ENCODE measurements at regions not wholly inside any gene's neighbourhood (a gene's known extent, or its start where the extent isn't known, plus 50 kb on each side); places are given as distances from the start of the nearest gene placed in this dataset.
"Not testable (repeated sequence)": the region's sequence is repeated elsewhere in the genome, so short reads cannot be mapped to it uniquely, and the experiment has no call there.

- no peaks in the 10 kb centered on the region for H3K4me1 Mint-ChIP-seq
- H3K9me3 Mint-ChIP-seq, result peaks cover 21% of the 10 kb centered on the region
- DNase-seq (ENCODE audit: low spot score in 2 of 2), result no peak
- no peaks in the 10 kb centered on the region for H3K27me3 Mint-ChIP-seq
- no peak overlapping the region for H3K27ac Mint-ChIP-seq (ENCODE audit: low read depth)
- H3K4me3 Mint-ChIP-seq, result no peak overlapping the region
- ATAC-seq (replicated peaks; ENCODE audit: extremely low read depth, poor library complexity, severe bottlenecking), result no peak
- H3K36me3 Mint-ChIP-seq (ENCODE audit: insufficient read depth), result no peaks in the 10 kb centered on the region
These were observed 891.1 kb upstream of the AUTS2 start for GRCh38 chr7:68707159-68707558.

- ATAC-seq (replicated peaks; ENCODE audit: extremely low read depth, poor library complexity, severe bottlenecking) (no peak), DNase-seq (ENCODE audit: low spot score in 2 of 2) (no peak)
- H3K9me3 Mint-ChIP-seq, result peaks cover 21% of the 10 kb centered on the region
- H3K27ac Mint-ChIP-seq (ENCODE audit: low read depth), result no peak overlapping the region
- no peaks in the 10 kb centered on the region for H3K27me3 Mint-ChIP-seq
- no peaks in the 10 kb centered on the region for H3K4me1 Mint-ChIP-seq
- no peaks in the 10 kb centered on the region for H3K36me3 Mint-ChIP-seq (ENCODE audit: insufficient read depth)
- no peak overlapping the region for H3K4me3 Mint-ChIP-seq
These were observed 890.3 kb upstream of the AUTS2 start for GRCh38 chr7:68707958-68708357.

GRCh38 chr7:68712956-68713495 is 885.2 kb upstream of the AUTS2 start:
- no peaks in the 10 kb centered on the region for H3K27me3 Mint-ChIP-seq
- H3K4me1 Mint-ChIP-seq, result no peaks in the 10 kb centered on the region
- no peaks in the 10 kb centered on the region for H3K36me3 Mint-ChIP-seq (ENCODE audit: insufficient read depth)
- H3K9me3 Mint-ChIP-seq, result peaks cover 11% of the 10 kb centered on the region
- ATAC-seq (replicated peaks; ENCODE audit: extremely low read depth, poor library complexity, severe bottlenecking) (no peak), DNase-seq (ENCODE audit: low spot score in 2 of 2) (no peak)
- no peak overlapping the region for H3K27ac Mint-ChIP-seq (ENCODE audit: low read depth)
- H3K4me3 Mint-ChIP-seq, result no peak overlapping the region

GRCh38 chr7:68714135-68714534 is 884.1 kb upstream of the AUTS2 start:
- not testable (repeated sequence) for H3K9me3 Mint-ChIP-seq; ATAC-seq (replicated peaks; ENCODE audit: extremely low read depth, poor library complexity, severe bottlenecking); H3K4me3 Mint-ChIP-seq; H3K27ac Mint-ChIP-seq (ENCODE audit: low read depth); DNase-seq (ENCODE audit: low spot score in 2 of 2); H3K36me3 Mint-ChIP-seq (ENCODE audit: insufficient read depth); H3K4me1 Mint-ChIP-seq; H3K27me3 Mint-ChIP-seq

GRCh38 chr7:68715907-68716306 is 882.4 kb upstream of the AUTS2 start:
- Mint-ChIP-seq H3K36me3 (ENCODE audit: insufficient read depth) (no peaks in the 10 kb centered on the region), H3K9me3 (no peaks in the 10 kb centered on the region), H3K27ac (ENCODE audit: low read depth) (no peak overlapping the region), H3K27me3 (no peaks in the 10 kb centered on the region), H3K4me1 (no peaks in the 10 kb centered on the region), H3K4me3 (no peak overlapping the region)
- DNase-seq (ENCODE audit: low spot score in 2 of 2), result no peak
- no peak for ATAC-seq (replicated peaks; ENCODE audit: extremely low read depth, poor library complexity, severe bottlenecking)

- DNase-seq (ENCODE audit: low spot score in 2 of 2) (no peak), ATAC-seq (replicated peaks; ENCODE audit: extremely low read depth, poor library complexity, severe bottlenecking) (no peak)
- no peaks in the 10 kb centered on the region for H3K4me1 Mint-ChIP-seq
- H3K4me3 Mint-ChIP-seq, result no peak overlapping the region
- H3K36me3 Mint-ChIP-seq (ENCODE audit: insufficient read depth), result no peaks in the 10 kb centered on the region
- no peak overlapping the region for H3K27ac Mint-ChIP-seq (ENCODE audit: low read depth)
- no peaks in the 10 kb centered on the region for H3K27me3 Mint-ChIP-seq
- H3K9me3 Mint-ChIP-seq, result no peaks in the 10 kb centered on the region
These were observed 881.1 kb upstream of the AUTS2 start for GRCh38 chr7:68717176-68717575.

GRCh38 chr7:68718097-68718551 is 880.2 kb upstream of the AUTS2 start:
- Mint-ChIP-seq H3K36me3 (ENCODE audit: insufficient read depth) (no peaks in the 10 kb centered on the region), H3K4me1 (no peaks in the 10 kb centered on the region), H3K9me3 (peaks cover 5% of the 10 kb centered on the region), H3K4me3 (no peak overlapping the region), H3K27ac (ENCODE audit: low read depth) (no peak overlapping the region), H3K27me3 (no peaks in the 10 kb centered on the region)
- DNase-seq (ENCODE audit: low spot score in 2 of 2) (no peak), ATAC-seq (replicated peaks; ENCODE audit: extremely low read depth, poor library complexity, severe bottlenecking) (no peak)

- H3K4me3 Mint-ChIP-seq, result no peak overlapping the region
- no peak overlapping the region for H3K27ac Mint-ChIP-seq (ENCODE audit: low read depth)
- H3K36me3 Mint-ChIP-seq (ENCODE audit: insufficient read depth), result no peaks in the 10 kb centered on the region
- peaks cover 11% of the 10 kb centered on the region for H3K9me3 Mint-ChIP-seq
- ATAC-seq (replicated peaks; ENCODE audit: extremely low read depth, poor library complexity, severe bottlenecking) (no peak), DNase-seq (ENCODE audit: low spot score in 2 of 2) (no peak)
- no peaks in the 10 kb centered on the region for H3K4me1 Mint-ChIP-seq
- H3K27me3 Mint-ChIP-seq, result no peaks in the 10 kb centered on the region
These were observed 877.6 kb upstream of the AUTS2 start for GRCh38 chr7:68720697-68721096.

GRCh38 chr7:68722044-68722443 is 876.2 kb upstream of the AUTS2 start:
- Mint-ChIP-seq H3K9me3 (peaks cover 14% of the 10 kb centered on the region), H3K27ac (ENCODE audit: low read depth) (no peak overlapping the region), H3K36me3 (ENCODE audit: insufficient read depth) (no peaks in the 10 kb centered on the region), H3K4me3 (no peak overlapping the region), H3K27me3 (no peaks in the 10 kb centered on the region), H3K4me1 (no peaks in the 10 kb centered on the region)
- no peak for DNase-seq (ENCODE audit: low spot score in 2 of 2)
- no peak for ATAC-seq (replicated peaks; ENCODE audit: extremely low read depth, poor library complexity, severe bottlenecking)

- no peaks in the 10 kb centered on the region for H3K27me3 Mint-ChIP-seq
- H3K36me3 Mint-ChIP-seq (ENCODE audit: insufficient read depth), result no peaks in the 10 kb centered on the region
- H3K4me3 Mint-ChIP-seq, result no peak overlapping the region
- no peaks in the 10 kb centered on the region for H3K4me1 Mint-ChIP-seq
- DNase-seq (ENCODE audit: low spot score in 2 of 2), result no peak
- H3K27ac Mint-ChIP-seq (ENCODE audit: low read depth), result no peak overlapping the region
- no peak for ATAC-seq (replicated peaks; ENCODE audit: extremely low read depth, poor library complexity, severe bottlenecking)
- peaks cover 20% of the 10 kb centered on the region for H3K9me3 Mint-ChIP-seq
These were observed 873.3 kb upstream of the AUTS2 start for GRCh38 chr7:68724965-68725364.

GRCh38 chr7:68725843-68726785 is 872.2 kb upstream of the AUTS2 start:
- Mint-ChIP-seq H3K27ac (ENCODE audit: low read depth) (no peak overlapping the region), H3K36me3 (ENCODE audit: insufficient read depth) (no peaks in the 10 kb centered on the region), H3K27me3 (no peaks in the 10 kb centered on the region), H3K4me3 (no peak overlapping the region), H3K9me3 (peaks cover 20% of the 10 kb centered on the region), H3K4me1 (no peaks in the 10 kb centered on the region)
- no peak for ATAC-seq (replicated peaks; ENCODE audit: extremely low read depth, poor library complexity, severe bottlenecking)
- no peak for DNase-seq (ENCODE audit: low spot score in 2 of 2)

- not testable (repeated sequence) for H3K36me3 Mint-ChIP-seq (ENCODE audit: insufficient read depth); ATAC-seq (replicated peaks; ENCODE audit: extremely low read depth, poor library complexity, severe bottlenecking); H3K27ac Mint-ChIP-seq (ENCODE audit: low read depth); H3K4me1 Mint-ChIP-seq; DNase-seq (ENCODE audit: low spot score in 2 of 2); H3K27me3 Mint-ChIP-seq; H3K4me3 Mint-ChIP-seq
- H3K9me3 Mint-ChIP-seq, result peaks cover 13% of the 10 kb centered on the region
These were observed 869.6 kb upstream of the AUTS2 start for GRCh38 chr7:68728720-68729119.

- ATAC-seq (replicated peaks; ENCODE audit: extremely low read depth, poor library complexity, severe bottlenecking), result no peak
- Mint-ChIP-seq H3K9me3 (peaks cover 13% of the 10 kb centered on the region), H3K4me3 (no peak overlapping the region)
These were observed 868.9 kb upstream of the AUTS2 start for GRCh38 chr7:68729371-68729770.

More at GRCh38 chr7:68729371-68729770, 868.9 kb upstream of the AUTS2 start:
- Mint-ChIP-seq H3K27ac (ENCODE audit: low read depth) (no peak overlapping the region), H3K36me3 (ENCODE audit: insufficient read depth) (no peaks in the 10 kb centered on the region), H3K4me1 (no peaks in the 10 kb centered on the region), H3K27me3 (no peaks in the 10 kb centered on the region)
- no peak for DNase-seq (ENCODE audit: low spot score in 2 of 2)

Data from central memory CD8-positive, alpha-beta T cell (primary cell).